IMR-90 (cell line): ENCODE measurements at regions not wholly inside any gene's neighbourhood (a gene's known extent, or its start where the extent isn't known, plus 50 kb on each side); places are given as distances from the start of the nearest gene placed in this dataset.

ENCODE experiments used
- ATAC-seq: fragments of 200-7000 bp; cut with Tn5 transposase; 2 replicates; pipeline ENCODE4 v1.9.1; 2020; ENCODE audit warnings: low read depth, mild to moderate bottlenecking, moderate library complexity
- BruUV-seq: library from RNA; stranded (reverse); fragments of 400-500 nt; replicated peaks from 2 replicates; lab custom pipeline; 2021; lab: Mats Ljungman, UMichigan
- CTCF ChIA-PET: fragments of 300-600 bp; formaldehyde crosslinking; extraction: SDS; loops from one replicate; lab custom pipeline; 2021; ENCODE audit warnings: antibody characterized with exemption; lab: Yijun Ruan, JAX
- POLR2A ChIA-PET: fragments of 300-600 bp; sonication (Branson Sonifier 250); formaldehyde crosslinking; loops from one replicate; lab custom pipeline; 2022; ENCODE audit warnings: antibody characterized with exemption; ENCODE audit not compliant: unreplicated experiment; lab: Charles Lee
- DNase-seq: peaks from one replicate; pipeline ENCODE4 v3.0.0; 2013
- H2AFZ ChIP-seq: replicated peaks from 2 replicates; pipeline ENCODE3; 2013; ENCODE audit warnings: low read length, mild to moderate bottlenecking; ENCODE audit not compliant: poor library complexity
- H2AK5ac ChIP-seq: 2 replicates; pipeline ENCODE4 v1.6.1; 2013; ENCODE audit warnings: low read depth, low read length, inconsistent platforms
- H2AK9ac ChIP-seq: replicated peaks from 2 replicates; pipeline ENCODE3; 2013; ENCODE audit warnings: mild to moderate bottlenecking, low read depth, low read length, moderate library complexity; ENCODE audit not compliant: poor library complexity
- H2BK120ac ChIP-seq: 2 replicates; pipeline ENCODE4 v1.6.1; 2013; ENCODE audit warnings: low read depth, low read length, inconsistent platforms
- H2BK15ac ChIP-seq: 3 replicates; pipeline ENCODE4 v1.6.1; 2013; ENCODE audit warnings: low read depth, low read length, inconsistent platforms
- H2BK20ac ChIP-seq: 2 replicates; pipeline ENCODE4 v1.6.1; 2013; ENCODE audit warnings: low read depth, mild to moderate bottlenecking, inconsistent platforms, low read length, moderate library complexity
- H2BK5ac ChIP-seq: 2 replicates; pipeline ENCODE4 v1.6.1; 2013; ENCODE audit warnings: mild to moderate bottlenecking, low read depth, low read length, inconsistent platforms; ENCODE audit not compliant: poor library complexity, severe bottlenecking
- H3K14ac ChIP-seq: replicated peaks from 2 replicates; pipeline ENCODE4 v1.6.1; 2013; ENCODE audit warnings: low read depth, low read length, inconsistent platforms
- H3K18ac ChIP-seq: 2 replicates; pipeline ENCODE4 v1.6.1; 2013; ENCODE audit warnings: low read depth, low read length, control low read depth
- H3K23ac ChIP-seq: 2 replicates; pipeline ENCODE4 v1.6.1; 2013; ENCODE audit warnings: low read depth, low read length, inconsistent platforms
- H3K27ac ChIP-seq: 2 replicates; pipeline ENCODE4 v1.5.1; 2013; ENCODE audit warnings: mild to moderate bottlenecking, control low read depth, low read length; ENCODE audit not compliant: insufficient read depth
- H3K27me3 ChIP-seq: 2 replicates; pipeline ENCODE4 v1.6.1; 2013; ENCODE audit warnings: low read length; ENCODE audit not compliant: control insufficient read depth, insufficient read depth
- H3K36me3 ChIP-seq: 2 replicates; pipeline ENCODE4 v1.6.1; 2013; ENCODE audit warnings: low read length, mixed read lengths; ENCODE audit not compliant: control insufficient read depth, insufficient read depth
- H3K4ac ChIP-seq: 2 replicates; pipeline ENCODE4 v1.6.1; 2013; ENCODE audit warnings: low read depth, low read length, inconsistent platforms
- H3K4me1 ChIP-seq: 2 replicates; pipeline ENCODE4 v1.6.1; 2013; ENCODE audit warnings: low read length, mixed read lengths; ENCODE audit not compliant: control insufficient read depth, insufficient read depth
- H3K4me2 ChIP-seq: 2 replicates; pipeline ENCODE4 v1.6.1; 2013; ENCODE audit warnings: low read depth, mild to moderate bottlenecking, control low read depth, low read length, moderate library complexity
- H3K4me3 ChIP-seq: 2 replicates; pipeline ENCODE4 v1.5.1; 2013; ENCODE audit warnings: low read depth, mild to moderate bottlenecking, control low read depth, low read length, moderate library complexity; ENCODE audit not compliant: insufficient read depth
- H3K56ac ChIP-seq: 2 replicates; pipeline ENCODE4 v1.6.1; 2013; ENCODE audit warnings: low read length, inconsistent platforms; ENCODE audit not compliant: insufficient read depth; ENCODE audit errors: extremely low read depth
- H3K79me1 ChIP-seq, 2 experiments: 2 replicates each; pipeline ENCODE4 v1.6.1; 2013; ENCODE audit warnings: low read length in 2 of 2, inconsistent platforms in 1 of 2, low read depth in 1 of 2
- H3K9ac ChIP-seq: 2 replicates; pipeline ENCODE4 v1.6.1; 2013; ENCODE audit warnings: low read depth, low read length, control low read depth
- H3K9me1 ChIP-seq: 2 replicates; pipeline ENCODE4 v1.6.1; 2013; ENCODE audit warnings: low read length, inconsistent platforms; ENCODE audit not compliant: insufficient read depth
- H3K9me3 ChIP-seq: 2 replicates; pipeline ENCODE4 v1.6.1; 2013; ENCODE audit warnings: low read length; ENCODE audit not compliant: control insufficient read depth, insufficient read depth
- H4K20me1 ChIP-seq: 2 replicates; pipeline ENCODE4 v1.6.1; 2013; ENCODE audit warnings: low read length, inconsistent platforms; ENCODE audit not compliant: insufficient read depth
- H4K5ac ChIP-seq: 2 replicates; pipeline ENCODE4 v1.6.1; 2013; ENCODE audit warnings: mild to moderate bottlenecking, low read depth, low read length, control low read depth
- H4K8ac ChIP-seq, 2 experiments: 2 replicates each; pipeline ENCODE4 v1.6.1; 2013; ENCODE audit warnings: low read depth in 2 of 2, low read length in 2 of 2, control low read depth in 1 of 2, inconsistent platforms in 1 of 2
- H4K91ac ChIP-seq: 2 replicates; pipeline ENCODE4 v1.6.1; 2013; ENCODE audit warnings: low read depth, low read length, inconsistent platforms; ENCODE audit not compliant: insufficient read depth
- CEBPB ChIP-seq: IDR thresholded peaks from 2 replicates; pipeline ENCODE4 v1.6.1; 2012; ENCODE audit warnings: low read depth, low read length, improper control_type of control experiment
- POLR2A ChIP-seq: IDR thresholded peaks from 2 replicates; pipeline ENCODE4 v1.6.1; 2012; ENCODE audit warnings: mild to moderate bottlenecking, low read depth, low read length
- SMC3 ChIP-seq: fragments of 150-350 bp; IDR thresholded peaks from 2 replicates; pipeline ENCODE4 v1.6.1; 2016; ENCODE audit warnings: low read depth, mild to moderate bottlenecking, antibody characterized with exemption, low read length, moderate library complexity
- WGBS, 2 experiments: methylation state at CpG; one replicate each; pipeline versions ENCODE4 v1.1.5 to v1.1.7; 2013; ENCODE audit warnings: missing lambda C conversion rate in 2 of 2; ENCODE audit not compliant: insufficient read length in 1 of 2; ENCODE audit errors: extremely low coverage in 2 of 2; 5-methylcytosine and 5-hydroxymethylcytosine counted together
- dilution Hi-C: fragments of 300-500 bp; cut with HindIII; formaldehyde crosslinking; loops from one replicate; pipeline ENCODE4 v1.14.3; 2018; ENCODE audit warnings: low sequenced_read_pairs; ENCODE audit not compliant: unreplicated experiment
- in situ Hi-C: fragments of 300-500 bp; cut with MboI; formaldehyde crosslinking; loops from 3 replicates; pipeline ENCODE4 v1.14.3; 2019; ENCODE audit warnings: low sequenced_read_pairs, inconsistent platforms, mixed read lengths
- intact Hi-C: fragments of 100-400 bp; cut with micrococcal nuclease; formaldehyde crosslinking; loops from 2 replicates; pipeline ENCODE4 v1.10.0; 2022
- TF ChIP-seq, protein P1 (sequence below): fragments of 150-350 bp; IDR thresholded peaks from 2 replicates; pipeline ENCODE4 v1.6.1; 2016; ENCODE audit warnings: low read depth, mild to moderate bottlenecking, low read length, moderate library complexity, borderline replicate concordance
- TF ChIP-seq, protein P2 (sequence below): fragments of 150-350 bp; IDR thresholded peaks from 2 replicates; pipeline ENCODE4 v1.6.1; 2017; ENCODE audit warnings: mild to moderate bottlenecking, antibody characterized with exemption, low read length, low read depth

DNA sequence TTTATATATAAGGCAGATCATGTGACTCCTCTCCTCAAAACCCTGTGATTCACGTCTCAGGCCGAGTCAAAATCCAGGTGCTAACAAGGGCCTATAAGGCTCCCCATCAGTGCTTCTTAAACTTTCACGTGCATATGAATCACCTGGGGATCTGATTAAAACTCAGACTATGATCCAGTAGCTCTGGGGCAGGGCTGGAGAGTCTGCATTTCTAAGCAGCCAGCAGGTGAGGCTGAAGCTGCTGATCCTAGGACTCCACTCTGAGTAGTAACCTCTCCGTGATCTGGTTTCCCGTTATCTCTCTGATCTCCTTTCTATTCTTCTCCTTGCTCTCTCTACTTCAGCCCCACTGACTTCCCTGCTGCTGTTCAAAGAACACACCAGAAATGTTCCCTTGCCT lies 252.4 kb upstream of the RPS6KA3 start:
- Histone ChIP-seq H4K91ac (no peak overlapping the region), H3K4me2 (no peak overlapping the region), H3K18ac (no peak overlapping the region), H3K27ac (no peak overlapping the region), H3K9me3 (no peaks in the 10 kb centered on the region), H4K5ac (no peak overlapping the region), H3K4me1 (peaks cover 5% of the 10 kb centered on the region), H2BK120ac (no peak overlapping the region), H3K9ac (no peak overlapping the region), H4K8ac (no peak overlapping the region), H3K36me3 (no peaks in the 10 kb centered on the region), H3K27me3 (no peaks in the 10 kb centered on the region; the same call in 1 of the 2 replicates), H3K4me3 (no peak overlapping the region), H4K20me1 (no peaks in the 10 kb centered on the region), H3K14ac (no peak overlapping the region), H2BK15ac (no peak overlapping the region), H2AFZ (no peak overlapping the region), H3K56ac (no peak overlapping the region), H3K79me1 (no peaks in the 10 kb centered on the region), H2AK9ac (no peak overlapping the region), H3K23ac (no peak overlapping the region), H2AK5ac (0 out of 2 replicates have a peak overlapping the region, but pooled peaks have one; percentile 4), H2BK5ac (no peak overlapping the region), H2BK20ac (no peak overlapping the region), H3K9me1 (no peaks in the 10 kb centered on the region), H3K4ac (no peak overlapping the region)
- ATAC-seq (no peak), DNase-seq (no peak)
- WGBS, 2 experiments: no CpG with 5 or more reads among the region's 5 CpGs
- intact Hi-C loops: no loop called here
- BruUV-seq: no TSS peak
- no peak for TF ChIP-seq POLR2A
- TF ChIP-seq, protein P1, sequence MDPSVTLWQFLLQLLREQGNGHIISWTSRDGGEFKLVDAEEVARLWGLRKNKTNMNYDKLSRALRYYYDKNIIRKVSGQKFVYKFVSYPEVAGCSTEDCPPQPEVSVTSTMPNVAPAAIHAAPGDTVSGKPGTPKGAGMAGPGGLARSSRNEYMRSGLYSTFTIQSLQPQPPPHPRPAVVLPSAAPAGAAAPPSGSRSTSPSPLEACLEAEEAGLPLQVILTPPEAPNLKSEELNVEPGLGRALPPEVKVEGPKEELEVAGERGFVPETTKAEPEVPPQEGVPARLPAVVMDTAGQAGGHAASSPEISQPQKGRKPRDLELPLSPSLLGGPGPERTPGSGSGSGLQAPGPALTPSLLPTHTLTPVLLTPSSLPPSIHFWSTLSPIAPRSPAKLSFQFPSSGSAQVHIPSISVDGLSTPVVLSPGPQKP: no peak
- TF ChIP-seq, protein P2, sequence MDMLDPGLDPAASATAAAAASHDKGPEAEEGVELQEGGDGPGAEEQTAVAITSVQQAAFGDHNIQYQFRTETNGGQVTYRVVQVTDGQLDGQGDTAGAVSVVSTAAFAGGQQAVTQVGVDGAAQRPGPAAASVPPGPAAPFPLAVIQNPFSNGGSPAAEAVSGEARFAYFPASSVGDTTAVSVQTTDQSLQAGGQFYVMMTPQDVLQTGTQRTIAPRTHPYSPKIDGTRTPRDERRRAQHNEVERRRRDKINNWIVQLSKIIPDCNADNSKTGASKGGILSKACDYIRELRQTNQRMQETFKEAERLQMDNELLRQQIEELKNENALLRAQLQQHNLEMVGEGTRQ: no peak
- no peak for TF ChIP-seq CEBPB
- no peak for TF ChIP-seq SMC3
- POLR2A ChIA-PET: no interaction called here
- in situ Hi-C loops: no loop called here
- CTCF ChIA-PET: no interaction called here
- dilution Hi-C loops: no loop called here
